H9 (cell line): ENCODE measurements at regions not wholly inside any gene's neighbourhood (a gene's known extent, or its start where the extent isn't known, plus 50 kb on each side); places are given as distances from the start of the nearest gene placed in this dataset.

Experiments
- DNase-seq: peaks from one replicate; pipeline ENCODE4 v3.0.0-alpha.2; 2017
- H2AFZ ChIP-seq: one replicate; pipeline ENCODE4 v1.6.1; 2013; ENCODE audit warnings: mild to moderate bottlenecking, low read length, control low read depth, moderate library complexity
- H2AK5ac ChIP-seq: 2 replicates; pipeline ENCODE4 v1.6.1; 2013; ENCODE audit warnings: low read length, control low read depth, mixed read lengths; ENCODE audit not compliant: insufficient read length
- H2BK120ac ChIP-seq: one replicate; pipeline ENCODE4 v1.6.1; 2013; ENCODE audit warnings: low read depth, mild to moderate bottlenecking, low read length, control low read depth, inconsistent platforms; ENCODE audit not compliant: poor library complexity, severe bottlenecking
- H2BK12ac ChIP-seq: 2 replicates; pipeline ENCODE4 v1.6.1; 2013; ENCODE audit warnings: low read length, control low read depth, mixed read lengths, low read depth; ENCODE audit not compliant: insufficient read length
- H2BK15ac ChIP-seq: 2 replicates; pipeline ENCODE4 v1.6.1; 2013; ENCODE audit warnings: low read depth, low read length, control low read depth
- H2BK20ac ChIP-seq: one replicate; pipeline ENCODE4 v1.6.1; 2013; ENCODE audit warnings: low read depth, mild to moderate bottlenecking, low read length, control low read depth, inconsistent platforms; ENCODE audit not compliant: poor library complexity, severe bottlenecking
- H2BK5ac ChIP-seq: 2 replicates; pipeline ENCODE4 v1.6.1; 2013; ENCODE audit warnings: low read length, control low read depth, mixed read lengths; ENCODE audit not compliant: insufficient read length
- H3K14ac ChIP-seq: 2 replicates; pipeline ENCODE4 v1.6.1; 2013; ENCODE audit warnings: low read length, control low read depth; ENCODE audit not compliant: insufficient read depth
- H3K18ac ChIP-seq: 2 replicates; pipeline ENCODE4 v1.6.1; 2013; ENCODE audit warnings: low read depth, mild to moderate bottlenecking, mixed read lengths, low read length, control low read depth; ENCODE audit not compliant: insufficient read length
- H3K23ac ChIP-seq: 2 replicates; pipeline ENCODE4 v1.6.1; 2013; ENCODE audit warnings: low read length, control low read depth, mixed read lengths, low read depth; ENCODE audit not compliant: insufficient read length
- H3K23me2 ChIP-seq: 2 replicates; pipeline ENCODE4 v1.6.1; 2013; ENCODE audit warnings: low read depth, mild to moderate bottlenecking, mixed read lengths, low read length, control low read depth; ENCODE audit not compliant: insufficient read length, poor library complexity, severe bottlenecking
- H3K27ac ChIP-seq: 2 replicates; pipeline ENCODE4 v1.5.1; 2013; ENCODE audit warnings: low read length, control low read depth, mixed read lengths, low read depth; ENCODE audit not compliant: insufficient read length
- H3K27me3 ChIP-seq: 2 replicates; pipeline ENCODE4 v1.6.1; 2013; ENCODE audit warnings: low read length, control low read depth, inconsistent platforms; ENCODE audit not compliant: insufficient read depth
- H3K4ac ChIP-seq: 2 replicates; pipeline ENCODE4 v1.6.1; 2013; ENCODE audit warnings: low read depth, mild to moderate bottlenecking, control low read depth, inconsistent platforms, low read length, moderate library complexity
- H3K4me1 ChIP-seq: 2 replicates; pipeline ENCODE4 v1.6.1; 2013; ENCODE audit warnings: low read length, control low read depth, inconsistent platforms; ENCODE audit not compliant: insufficient read depth
- H3K4me2 ChIP-seq: 2 replicates; pipeline ENCODE4 v1.6.1; 2013; ENCODE audit warnings: low read length, control low read depth, mixed read lengths; ENCODE audit not compliant: insufficient read length, insufficient read depth
- H3K56ac ChIP-seq: 2 replicates; pipeline ENCODE4 v1.6.1; 2013; ENCODE audit warnings: low read depth, mild to moderate bottlenecking, mixed read lengths, low read length, control low read depth; ENCODE audit not compliant: insufficient read length
- H3K79me1 ChIP-seq: 2 replicates; pipeline ENCODE4 v1.6.1; 2013; ENCODE audit warnings: low read depth, mild to moderate bottlenecking, moderate library complexity, low read length, control low read depth, inconsistent platforms; ENCODE audit not compliant: insufficient read depth, poor library complexity, severe bottlenecking
- H3K79me2 ChIP-seq: 2 replicates; pipeline ENCODE4 v1.6.1; 2013; ENCODE audit warnings: low read length, control low read depth, inconsistent platforms; ENCODE audit not compliant: insufficient read depth
- H3K9ac ChIP-seq: 2 replicates; pipeline ENCODE4 v1.6.1; 2013; ENCODE audit warnings: low read length, control low read depth, mixed read lengths; ENCODE audit not compliant: insufficient read length; ENCODE audit errors: extremely low read depth
- H3K9me3 ChIP-seq: one replicate; pipeline ENCODE4 v1.6.1; 2013; ENCODE audit warnings: low read depth, low read length, inconsistent platforms; ENCODE audit not compliant: control insufficient read depth
- H3T11ph ChIP-seq: one replicate; pipeline ENCODE4 v1.6.1; 2013; ENCODE audit warnings: mild to moderate bottlenecking, low read length, control low read depth, inconsistent platforms
- H4K20me1 ChIP-seq: one replicate; pipeline ENCODE4 v1.6.1; 2013; ENCODE audit not compliant: control insufficient read depth, insufficient read length, insufficient read depth
- H4K5ac ChIP-seq: 2 replicates; pipeline ENCODE4 v1.6.1; 2013; ENCODE audit warnings: low read depth, mild to moderate bottlenecking, mixed read lengths, low read length, control low read depth; ENCODE audit not compliant: insufficient read length
- H4K8ac ChIP-seq: replicated peaks from 2 replicates; pipeline ENCODE4 v1.6.1; 2013; ENCODE audit warnings: low read length, control low read depth, mixed read lengths, low read depth; ENCODE audit not compliant: insufficient read length
- H4K91ac ChIP-seq: 2 replicates; pipeline ENCODE4 v1.6.1; 2013; ENCODE audit warnings: low read depth, mild to moderate bottlenecking, moderate library complexity, mixed read lengths, low read length, control low read depth; ENCODE audit not compliant: insufficient read length
- H3K27ac Mint-ChIP-seq, 3 experiments: 2 replicates in 2 of 3; 3 replicates in 1 of 3; pipeline ENCODE4 v1.8.0; 2020 to 2021; ENCODE audit warnings: mixed read lengths in 3 of 3, mild to moderate bottlenecking in 1 of 3, moderate library complexity in 1 of 3
- H3K27me3 Mint-ChIP-seq: 2 replicates; pipeline ENCODE4 v1.8.0; 2021; ENCODE audit warnings: low read depth, mild to moderate bottlenecking, moderate library complexity, mixed read lengths
- H3K36me3 Mint-ChIP-seq, 3 experiments: 2 replicates in 2 of 3; 3 replicates in 1 of 3; pipeline ENCODE4 v1.8.0; 2020 to 2021; ENCODE audit warnings: low read depth in 3 of 3, mixed read lengths in 3 of 3; ENCODE audit not compliant: insufficient read depth in 1 of 3
- H3K4me1 Mint-ChIP-seq, 2 experiments: 2 replicates each; pipeline ENCODE4 v1.8.0; 2020; ENCODE audit warnings: mixed read lengths in 2 of 2
- H3K4me3 Mint-ChIP-seq, 2 experiments: 2 replicates in 1 of 2; 3 replicates in 1 of 2; pipeline ENCODE4 v1.8.0; 2020 to 2021; ENCODE audit warnings: mild to moderate bottlenecking in 2 of 2, mixed read lengths in 2 of 2, moderate library complexity in 1 of 2
- H3K9me3 Mint-ChIP-seq, 2 experiments: 2 replicates in 1 of 2; 3 replicates in 1 of 2; pipeline ENCODE4 v1.8.0; 2020; ENCODE audit warnings: mild to moderate bottlenecking in 2 of 2, mixed read lengths in 2 of 2, moderate library complexity in 1 of 2
- WGBS: extraction: QIAGEN DNeasy Blood & Tissue Kit; methylation state at CpG from one replicate; pipeline ENCODE4 v1.1.7; 2013; ENCODE audit warnings: missing lambda C conversion rate, low lambda C conversion rate, mixed read lengths; ENCODE audit not compliant: insufficient read length; ENCODE audit errors: extremely low coverage; 5-methylcytosine and 5-hydroxymethylcytosine counted together
- TF ChIP-seq, protein P1 (sequence below): fragments of 200-600 bp; sonication (generic); conservative IDR thresholded peaks from 3 replicates; pipeline ENCODE4 v1.8.0; 2021; ENCODE audit warnings: antibody characterized with exemption, mild to moderate bottlenecking

DNA sequence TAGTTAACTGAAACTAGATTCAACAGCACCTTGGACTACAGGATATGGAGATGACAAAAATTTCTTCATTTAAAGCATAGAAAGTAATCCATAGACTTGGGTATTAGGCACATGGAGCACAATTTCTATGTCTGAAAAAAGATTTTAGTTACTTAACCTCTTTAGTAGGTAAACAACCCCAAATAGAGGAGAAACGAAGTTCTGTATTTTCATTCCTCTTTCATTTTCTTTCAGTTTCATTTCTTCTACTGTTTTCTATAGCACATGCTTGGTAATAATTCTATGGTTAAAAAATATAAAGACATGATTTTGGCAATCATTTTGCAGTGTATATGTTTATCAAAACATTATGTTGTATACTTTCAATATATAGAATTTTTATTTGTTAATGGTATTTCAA is 99.5 kb downstream of the CASP12 start:
- Histone ChIP-seq H3T11ph (no peak overlapping the region), H3K56ac (no peak overlapping the region), H3K27me3 (no peaks in the 10 kb centered on the region), H3K4me2 (no peak overlapping the region), H4K5ac (no peak overlapping the region), H2BK20ac (no peak overlapping the region), H3K23me2 (no peaks in the 10 kb centered on the region), H3K79me1 (no peaks in the 10 kb centered on the region), H2AFZ (no peak overlapping the region), H3K23ac (no peak overlapping the region), H4K20me1 (no peaks in the 10 kb centered on the region), H2BK5ac (no peak overlapping the region), H3K9ac (no peak overlapping the region), H3K14ac (no peak overlapping the region), H4K8ac (no peak overlapping the region), H2BK12ac (no peak overlapping the region), H2BK15ac (no peak overlapping the region), H2BK120ac (no peak overlapping the region), H3K79me2 (no peaks in the 10 kb centered on the region), H3K18ac (no peak overlapping the region), H3K9me3 (no peaks in the 10 kb centered on the region), H3K27ac (no peak overlapping the region), H3K4ac (no peak overlapping the region), H4K91ac (no peak overlapping the region), H3K4me1 (no peaks in the 10 kb centered on the region), H2AK5ac (no peak overlapping the region)
- Mint-ChIP-seq H3K9me3 (peaks cover 7 to 8% of the 10 kb centered on the region in 2 experiments; a peak in 4 of 5 replicates), H3K27ac (no peak overlapping the region; a peak in 1 of 7 replicates), H3K4me1 (no peaks in the 10 kb centered on the region), H3K27me3 (no peaks in the 10 kb centered on the region), H3K4me3 (no peak overlapping the region), H3K36me3 (peaks cover 4 to 12% (median 10%) of the 10 kb centered on the region in 3 experiments)
- TF ChIP-seq, protein P1, sequence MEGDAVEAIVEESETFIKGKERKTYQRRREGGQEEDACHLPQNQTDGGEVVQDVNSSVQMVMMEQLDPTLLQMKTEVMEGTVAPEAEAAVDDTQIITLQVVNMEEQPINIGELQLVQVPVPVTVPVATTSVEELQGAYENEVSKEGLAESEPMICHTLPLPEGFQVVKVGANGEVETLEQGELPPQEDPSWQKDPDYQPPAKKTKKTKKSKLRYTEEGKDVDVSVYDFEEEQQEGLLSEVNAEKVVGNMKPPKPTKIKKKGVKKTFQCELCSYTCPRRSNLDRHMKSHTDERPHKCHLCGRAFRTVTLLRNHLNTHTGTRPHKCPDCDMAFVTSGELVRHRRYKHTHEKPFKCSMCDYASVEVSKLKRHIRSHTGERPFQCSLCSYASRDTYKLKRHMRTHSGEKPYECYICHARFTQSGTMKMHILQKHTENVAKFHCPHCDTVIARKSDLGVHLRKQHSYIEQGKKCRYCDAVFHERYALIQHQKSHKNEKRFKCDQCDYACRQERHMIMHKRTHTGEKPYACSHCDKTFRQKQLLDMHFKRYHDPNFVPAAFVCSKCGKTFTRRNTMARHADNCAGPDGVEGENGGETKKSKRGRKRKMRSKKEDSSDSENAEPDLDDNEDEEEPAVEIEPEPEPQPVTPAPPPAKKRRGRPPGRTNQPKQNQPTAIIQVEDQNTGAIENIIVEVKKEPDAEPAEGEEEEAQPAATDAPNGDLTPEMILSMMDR, result no peak
- DNase-seq, result no peak
- WGBS, result no CpG with 5 or more reads among the region's 1 CpG
